Vagina (tissue), 2 donors: ENCODE measurements at regions not wholly inside any gene's neighbourhood (a gene's known extent, or its start where the extent isn't known, plus 50 kb on each side); places are given as distances from the start of the nearest gene placed in this dataset.

Experiments
- CTCF ChIP-seq, 3 experiments: fragments of 450-650 bp in 2 of 3; fragments of 200-600 bp in 1 of 3; sonication (generic) in 1 of 3; IDR thresholded peaks; one replicate each; pipeline ENCODE4 v1.5.1; 2017 to 2019; ENCODE audit warnings: antibody characterized with exemption in 3 of 3, mild to moderate bottlenecking in 2 of 3, moderate library complexity in 2 of 3
- POLR2A ChIP-seq, 2 donors: fragments of 450-650 bp; IDR thresholded peaks; one replicate each; pipeline ENCODE4 v1.6.1; 2017; ENCODE audit warnings: antibody characterized with exemption in 2 of 2, mild to moderate bottlenecking in 2 of 2, moderate library complexity in 2 of 2

DNA sequence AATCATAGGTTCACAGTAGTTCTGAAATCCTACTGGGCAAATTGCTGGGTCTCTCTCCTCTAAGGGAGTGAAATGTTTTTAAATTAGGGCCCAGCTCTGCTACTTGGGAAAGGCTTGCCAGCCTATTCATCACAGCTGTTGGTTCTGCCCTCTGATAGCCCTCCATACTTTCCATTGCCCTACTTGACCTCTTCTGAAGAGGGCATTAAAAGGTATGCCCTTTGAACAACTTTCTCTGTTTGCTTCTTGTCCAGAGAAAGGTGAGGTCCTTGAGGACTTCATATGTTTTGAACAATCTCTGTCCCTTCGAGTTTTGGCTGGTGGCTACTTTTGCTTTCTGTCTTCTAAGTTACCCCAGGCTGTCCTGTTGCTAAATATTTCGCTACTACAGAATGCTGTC lies 62.3 kb upstream of the JAK2 start:
- no peak for TF ChIP-seq POLR2A (IDR thresholded peaks at IDR 0.05)
- TF ChIP-seq CTCF (IDR thresholded peaks at IDR 0.05) = no peak
